Upper lobe of right lung (tissue), 1 donor: ENCODE measurements at regions not wholly inside any gene's neighbourhood (a gene's known extent, or its start where the extent isn't known, plus 50 kb on each side); places are given as distances from the start of the nearest gene placed in this dataset.

Source experiments
- ATAC-seq: fragments of 200-7000 bp; cut with Tn5 transposase; one replicate; pipeline ENCODE4 v1.9.1; 2020; ENCODE audit warnings: mild to moderate bottlenecking, moderate library complexity
- DNase-seq: peaks from one replicate; pipeline ENCODE4 v3.0.0-alpha.2; 2020
- H3K27ac ChIP-seq: fragments of 200-600 bp; one replicate; pipeline ENCODE4 v1.8.0; 2022
- H3K27me3 ChIP-seq: fragments of 200-600 bp; one replicate; pipeline ENCODE4 v1.8.0; 2022; ENCODE audit warnings: mild to moderate bottlenecking
- H3K36me3 ChIP-seq: fragments of 200-600 bp; one replicate; pipeline ENCODE4 v1.8.0; 2022
- H3K4me1 ChIP-seq: fragments of 200-600 bp; one replicate; pipeline ENCODE4 v1.8.0; 2022
- H3K4me3 ChIP-seq: fragments of 200-600 bp; one replicate; pipeline ENCODE4 v1.8.0; 2022; ENCODE audit warnings: mild to moderate bottlenecking
- H3K9me3 ChIP-seq: fragments of 200-600 bp; one replicate; pipeline ENCODE4 v1.8.0; 2022
- CTCF ChIP-seq: fragments of 200-600 bp; IDR thresholded peaks from one replicate; pipeline ENCODE4 v1.8.0; 2022; ENCODE audit warnings: antibody characterized with exemption
- intact Hi-C: fragments of 100-400 bp; cut with DNase I; formaldehyde crosslinking; loops from one replicate; pipeline ENCODE4 v1.11.0; 2022
- donor health status: DM: no; HTN: yes; CAD: no; lungs with severe emphysema.

- TF ChIP-seq CTCF = no peak
- H3K4me3 ChIP-seq = no peak overlapping the region
- intact Hi-C loops = no loop called here
- H3K36me3 ChIP-seq = peaks cover 56% of the 10 kb centered on the region
- H3K27ac ChIP-seq = no peak overlapping the region
- no peaks in the 10 kb centered on the region for H3K4me1 ChIP-seq
- H3K9me3 ChIP-seq = no peaks in the 10 kb centered on the region
- ATAC-seq (no peak), DNase-seq (no peak)
- no peaks in the 10 kb centered on the region for H3K27me3 ChIP-seq
These were observed 113.4 kb downstream of the CYRIA start for GRCh38 chr2:16552202-16552601.

GRCh38 chr2:16548036-16548435 lies 117.6 kb downstream of the CYRIA start:
- TF ChIP-seq CTCF = no peak
- no peak overlapping the region for H3K4me3 ChIP-seq
- no peaks in the 10 kb centered on the region for H3K27me3 ChIP-seq
- intact Hi-C loops = no loop called here
- no peak for ATAC-seq
- H3K27ac ChIP-seq = no peak overlapping the region
- DNase-seq = no peak
- H3K9me3 ChIP-seq = no peaks in the 10 kb centered on the region
- peaks cover 25% of the 10 kb centered on the region for H3K36me3 ChIP-seq
- H3K4me1 ChIP-seq = no peaks in the 10 kb centered on the region

- TF ChIP-seq CTCF = no peak
- ATAC-seq = peak; percentile 71
- no peaks in the 10 kb centered on the region for H3K4me1 ChIP-seq
- H3K4me3 ChIP-seq = no peak overlapping the region
- no peaks in the 10 kb centered on the region for H3K9me3 ChIP-seq
- H3K27ac ChIP-seq = no peak overlapping the region
- no peaks in the 10 kb centered on the region for H3K27me3 ChIP-seq
- DNase-seq = no peak
- intact Hi-C loops = no loop called here
- H3K36me3 ChIP-seq = peaks cover 7% of the 10 kb centered on the region
These were observed 119.4 kb downstream of the CYRIA start for GRCh38 chr2:16546128-16546754.

- Histone ChIP-seq H3K4me3 (no peak overlapping the region), H3K4me1 (no peaks in the 10 kb centered on the region), H3K27ac (no peak overlapping the region), H3K36me3 (no peaks in the 10 kb centered on the region), H3K27me3 (peaks cover 4% of the 10 kb centered on the region), H3K9me3 (no peaks in the 10 kb centered on the region)
- no peak for TF ChIP-seq CTCF
- no peak for DNase-seq
- intact Hi-C loops = no loop called here
- no peak for ATAC-seq
These were observed 126.9 kb downstream of the CYRIA start for GRCh38 chr2:16538707-16539106.

GRCh38 chr2:16537347-16537746 lies 128.3 kb downstream of the CYRIA start:
- no peak for DNase-seq
- Histone ChIP-seq H3K27ac (no peak overlapping the region), H3K9me3 (no peaks in the 10 kb centered on the region), H3K4me3 (no peak overlapping the region), H3K4me1 (no peaks in the 10 kb centered on the region), H3K27me3 (peaks cover 4% of the 10 kb centered on the region), H3K36me3 (no peaks in the 10 kb centered on the region)
- intact Hi-C loops = no loop called here
- no peak for ATAC-seq
- TF ChIP-seq CTCF = no peak

- intact Hi-C loops = no loop called here
These were observed 139.4 kb downstream of the CYRIA start for GRCh38 chr2:16526193-16526592.

More at GRCh38 chr2:16526193-16526592, 139.4 kb downstream of the CYRIA start:
- TF ChIP-seq CTCF = no peak
- no peak for ATAC-seq
- Histone ChIP-seq H3K36me3 (no peaks in the 10 kb centered on the region), H3K9me3 (no peaks in the 10 kb centered on the region), H3K4me3 (no peak overlapping the region), H3K27ac (no peak overlapping the region), H3K27me3 (peaks cover 7% of the 10 kb centered on the region), H3K4me1 (no peaks in the 10 kb centered on the region)
- no peak for DNase-seq
